ENCODE measurements at regions not wholly inside any gene's neighbourhood (a gene's known extent, or its start where the extent isn't known, plus 50 kb on each side); places are given as distances from the start of the nearest gene placed in this dataset.

- Histone ChIP-seq H3K9me3 (peaks cover 0 to 7% of the 10 kb centered on the region in 2 donors), H3K4me3 (no peak overlapping the region), H3K27me3 (no peaks in the 10 kb centered on the region), H3K36me3 (no peaks in the 10 kb centered on the region), H3K27ac (no peak overlapping the region), H3K4me1 (no peaks in the 10 kb centered on the region)
- no peak for TF ChIP-seq CTCF (IDR thresholded peaks at IDR 0.05)
- DNase-seq (ENCODE audit: low spot score), result no peak
Measured at GRCh38 chr13:95502216-95502615, 50.3 kb upstream of the CLDN10 start.

All from right atrium auricular region (tissue), 2 donors.